Occipital lobe (tissue), 1 donor: ENCODE measurements at regions not wholly inside any gene's neighbourhood (a gene's known extent, or its start where the extent isn't known, plus 50 kb on each side); places are given as distances from the start of the nearest gene placed in this dataset.
"Not testable (repeated sequence)": the region's sequence is repeated elsewhere in the genome, so short reads cannot be mapped to it uniquely, and the experiment has no call there.

ENCODE experiments used
- DNase-seq: peaks from one replicate; lab custom pipeline; 2025; lab: John Stamatoyannopoulos, UW

DNA sequence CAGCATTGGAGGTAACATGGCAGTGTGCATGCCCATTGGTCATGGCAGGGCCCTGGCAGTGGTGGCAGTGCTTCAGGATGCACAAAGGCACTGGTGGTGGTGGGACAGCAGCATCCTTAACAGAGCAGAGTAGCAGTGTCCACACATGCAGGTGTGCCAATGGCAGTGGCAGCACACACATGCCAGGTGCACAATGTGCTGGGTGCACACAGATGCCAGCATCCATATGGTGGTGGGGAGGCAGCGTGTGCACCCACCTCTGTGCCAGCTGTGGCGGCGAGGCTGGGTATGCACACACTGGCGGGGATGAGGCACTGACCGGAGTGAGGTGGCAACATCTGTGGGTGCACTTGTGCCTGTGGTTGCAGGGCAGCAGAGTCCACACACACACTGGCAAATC, 150.6 kb downstream of the SI start:
- DNase-seq: no peak

GRCh38 chr3:164918905-164919304, 159.4 kb downstream of the SI start:
- DNase-seq: no peak

DNA sequence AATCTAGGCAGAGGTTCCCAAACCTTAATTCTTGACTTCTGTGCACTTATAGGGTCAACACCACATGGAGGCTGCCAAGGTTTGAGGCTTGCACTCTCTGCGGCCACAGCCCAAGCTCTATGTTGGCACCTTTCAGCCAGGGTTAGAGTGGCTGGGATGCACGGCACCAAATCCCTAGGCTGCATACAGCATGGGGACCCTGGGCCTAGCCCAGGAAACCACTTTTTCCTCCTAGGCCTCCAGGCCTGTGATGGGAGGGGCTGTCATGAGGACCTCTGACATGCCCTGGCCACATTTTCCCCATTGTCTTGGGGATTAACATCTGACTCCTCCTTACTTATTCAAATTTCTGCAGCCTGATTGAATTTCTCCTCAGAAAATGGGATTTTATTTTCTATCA, 165.4 kb downstream of the SI start:
- no peak for DNase-seq

- DNase-seq: no peak
Observed at GRCh38 chr3:164903820-164904451, 174.4 kb downstream of the SI start.

DNA sequence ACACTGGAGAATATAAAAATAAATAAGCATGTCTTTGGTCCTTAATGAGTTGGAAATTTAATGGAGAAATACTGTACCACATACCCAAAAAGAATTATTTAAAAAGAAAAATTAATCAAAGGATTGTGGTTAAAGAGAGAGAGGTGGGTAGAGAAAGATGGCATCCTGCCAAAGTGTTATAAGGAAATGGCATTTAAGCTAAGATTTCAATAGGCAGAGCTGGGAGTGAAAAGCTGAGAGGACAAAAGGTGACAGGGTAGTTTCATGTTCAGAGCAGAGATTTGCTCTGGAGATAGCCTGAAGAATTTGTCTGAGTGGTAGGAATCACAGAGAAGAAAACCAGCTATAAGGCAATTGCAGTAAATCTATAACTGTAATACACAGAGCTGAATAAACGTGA, 181.0 kb downstream of the SI start:
- DNase-seq: no peak

DNA sequence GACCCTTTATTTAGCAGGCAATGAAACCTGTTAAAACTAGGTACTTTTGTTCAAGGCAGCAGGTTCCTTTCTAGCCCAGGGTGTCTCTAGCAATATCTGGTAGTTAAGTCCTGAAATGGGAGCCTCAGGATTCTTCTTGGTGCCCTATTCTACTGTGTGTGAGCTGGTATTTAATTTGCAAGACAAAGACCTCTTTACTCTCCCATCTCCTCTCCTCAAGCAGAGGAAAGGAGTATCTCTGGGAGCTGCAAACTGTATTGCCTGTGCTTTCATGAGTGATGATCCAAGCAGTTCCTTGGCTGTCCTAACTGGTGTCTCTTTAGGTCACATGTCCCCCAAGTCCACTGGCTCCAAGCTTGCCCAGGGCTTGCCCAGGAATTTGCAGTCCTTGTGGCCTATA, 188.2 kb downstream of the SI start:
- no peak for DNase-seq

DNA sequence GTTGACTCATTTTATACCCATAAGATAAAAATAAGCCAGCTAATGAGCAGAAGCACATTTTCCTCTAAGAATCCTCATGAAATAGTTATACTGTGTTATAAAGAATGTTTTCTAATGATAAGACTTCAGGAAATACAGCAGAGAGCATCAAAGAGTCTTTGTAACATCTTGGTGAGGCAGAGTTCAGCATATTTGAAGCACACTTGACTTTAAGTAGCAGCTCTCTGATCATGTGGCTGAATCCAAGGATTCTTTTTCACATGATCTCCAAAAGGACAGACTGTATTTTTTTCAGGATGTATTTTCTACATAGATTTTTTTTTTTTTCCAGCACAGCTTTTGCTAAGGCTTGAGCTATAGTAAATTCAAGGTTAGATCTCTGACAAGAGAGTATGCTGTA, 195.1 kb downstream of the SI start:
- DNase-seq: no peak

GRCh38 chr3:164879201-164879600, 199.1 kb downstream of the SI start:
- DNase-seq: peak; percentile 3

DNA sequence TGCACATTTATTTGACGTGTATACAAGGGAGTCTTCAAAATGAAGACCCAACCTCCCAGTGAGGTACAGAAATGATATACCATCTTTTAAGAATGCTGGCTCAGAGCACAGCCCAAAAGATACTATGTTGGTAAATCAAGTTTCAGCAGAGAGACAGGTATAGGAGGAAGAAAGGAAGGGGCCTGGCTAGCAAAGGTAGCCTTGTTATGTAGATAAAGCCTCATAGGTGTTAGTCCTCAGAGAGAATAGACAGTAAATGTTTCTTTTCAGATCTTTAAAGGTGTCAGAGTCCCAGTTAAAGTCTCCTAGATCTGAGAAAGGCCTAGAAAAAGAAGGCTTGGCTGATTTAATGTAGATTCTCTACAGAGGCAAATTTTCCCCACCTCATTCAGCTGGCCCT, 213.8 kb downstream of the SI start:
- no peak for DNase-seq

DNA sequence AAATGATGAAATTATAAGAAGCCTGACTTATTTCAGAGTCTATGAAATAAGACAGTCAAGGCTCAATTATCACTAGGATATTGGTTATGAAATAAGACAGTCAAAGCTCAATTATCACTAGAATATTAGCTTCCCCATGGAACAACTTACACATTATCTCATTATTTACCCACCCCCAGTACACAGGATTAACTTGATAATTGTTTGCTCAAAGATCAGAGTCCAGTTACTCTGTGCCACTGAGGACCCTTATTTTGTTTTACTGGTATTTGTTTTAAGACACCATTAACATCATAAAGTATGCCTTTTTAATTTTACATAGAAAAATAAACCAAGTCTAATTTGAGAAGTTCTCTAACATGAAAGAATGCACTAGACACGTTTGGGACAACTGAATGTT, 225.4 kb downstream of the SI start:
- no peak for DNase-seq

DNA sequence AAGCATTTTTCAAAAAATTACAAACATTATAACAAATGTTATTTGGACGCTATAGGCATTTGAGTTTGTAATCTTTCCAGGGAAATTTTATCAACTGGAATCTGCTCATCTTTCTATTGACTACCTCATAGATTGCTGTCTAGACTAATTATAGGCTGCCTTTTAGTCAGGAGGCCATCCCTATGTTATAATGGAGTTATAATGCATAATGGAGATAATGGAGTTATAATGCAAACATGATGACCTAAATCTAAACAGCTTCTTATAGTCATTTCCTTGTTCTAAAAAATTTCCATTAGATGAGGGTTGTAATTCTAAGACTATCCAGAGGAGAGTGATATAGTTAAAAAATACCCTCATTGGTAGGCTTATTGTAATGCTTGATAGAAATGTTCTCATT, 226.4 kb downstream of the SI start:
- DNase-seq: no peak

- DNase-seq: no peak
Observed at GRCh38 chr3:164851204-164851603, 227.1 kb downstream of the SI start.

DNA sequence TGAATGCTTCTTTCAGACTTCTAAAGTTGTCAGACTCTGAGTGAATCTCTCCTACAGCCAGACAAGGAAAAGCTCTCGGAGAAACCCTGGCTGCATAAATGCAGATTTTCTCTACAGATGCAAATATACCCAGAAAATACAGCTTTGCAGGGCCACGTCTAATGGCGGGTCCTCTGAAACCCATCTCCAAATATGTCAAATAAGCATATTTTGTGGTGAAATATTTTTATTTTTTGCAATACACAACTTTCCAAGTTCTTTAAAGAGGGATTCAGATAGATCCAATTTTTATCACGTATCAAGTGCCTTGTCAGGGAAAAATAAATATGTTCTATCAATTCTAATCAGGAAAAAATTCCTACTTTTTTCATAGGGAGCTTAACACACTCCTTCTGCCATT, 229.4 kb downstream of the SI start:
- DNase-seq: no peak

- DNase-seq: no peak
Observed at GRCh38 chr3:164845739-164846138, 232.6 kb downstream of the SI start.

DNA sequence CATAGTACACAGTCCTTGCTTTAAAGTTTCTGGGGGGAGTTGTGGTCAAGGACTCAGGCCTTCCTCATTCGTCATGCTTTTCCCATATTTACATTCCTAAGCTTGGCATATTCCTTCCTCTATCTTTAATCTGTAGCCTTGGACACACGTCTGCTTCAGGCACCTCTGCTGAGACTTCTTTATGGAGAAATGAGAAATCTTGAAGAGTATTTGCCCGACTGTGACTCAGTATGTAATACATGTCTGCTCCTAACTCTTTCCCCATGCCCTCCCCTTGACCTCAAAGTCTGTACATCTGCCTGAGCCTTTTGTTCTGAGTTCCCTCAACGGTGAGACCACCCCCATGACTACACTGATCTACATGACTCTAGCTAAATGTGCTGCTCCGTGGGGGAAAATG, 246.1 kb downstream of the SI start:
- DNase-seq: no peak

DNA sequence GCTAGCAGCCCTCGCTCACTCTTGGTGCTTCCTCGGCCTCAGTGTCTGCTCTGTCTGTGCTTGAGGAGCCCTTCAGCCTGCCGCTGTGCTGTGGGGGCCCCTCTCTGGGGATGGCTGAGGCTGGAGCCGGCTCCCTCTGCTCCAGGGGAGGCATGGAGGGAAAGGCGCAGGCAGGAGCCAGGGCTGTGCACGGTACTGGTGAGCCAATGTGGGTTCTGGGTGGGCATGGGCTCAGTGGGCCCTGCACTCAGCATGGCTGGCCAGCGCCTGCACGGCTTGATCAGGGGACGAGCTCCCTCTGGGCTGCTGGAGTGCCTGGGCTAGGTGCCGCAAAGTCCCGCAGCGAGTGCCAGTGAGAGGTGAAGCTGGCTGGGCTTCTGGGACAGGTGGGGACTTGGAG, 260.0 kb downstream of the SI start:
- no peak for DNase-seq

DNA sequence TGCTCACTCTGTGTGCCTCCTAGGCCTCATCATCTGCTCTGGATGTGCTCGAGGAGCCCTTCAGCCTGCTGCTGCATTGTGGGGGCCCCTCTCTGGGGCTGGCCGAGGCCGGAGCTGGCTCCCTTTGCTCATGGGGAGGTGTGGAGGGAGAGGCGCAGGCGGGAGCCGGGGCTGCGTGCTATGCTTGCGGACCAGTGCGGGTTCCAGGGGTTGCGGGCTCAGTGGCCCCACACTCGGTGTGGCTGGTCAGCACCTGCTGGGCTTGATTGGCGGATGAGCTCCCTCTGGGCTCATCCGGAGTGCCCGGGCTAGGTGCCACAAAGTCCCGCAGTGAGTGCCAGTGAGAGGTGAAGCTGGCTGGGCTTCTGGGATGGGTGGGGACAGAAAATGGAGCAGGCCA, 264.2 kb downstream of the SI start:
- no peak for DNase-seq

DNA sequence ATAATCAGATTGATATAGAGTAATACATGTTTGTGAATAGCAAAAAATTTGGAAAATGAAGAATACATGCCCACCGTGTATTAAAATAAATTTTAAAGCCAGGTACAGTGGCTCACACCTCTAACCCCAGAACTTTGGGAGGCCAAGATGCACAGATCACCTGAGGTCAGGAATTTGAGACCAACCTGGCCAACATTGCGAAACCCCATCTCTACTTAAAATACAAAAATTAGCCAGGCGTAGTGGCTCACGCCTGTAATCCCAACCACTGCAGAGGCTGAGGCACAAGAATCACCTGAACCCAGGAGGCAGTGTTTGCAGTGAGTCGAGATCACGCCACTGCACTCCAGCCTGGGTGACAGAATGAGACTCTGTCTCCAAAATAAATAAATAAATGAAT, 266.3 kb downstream of the SI start:
- no peak for DNase-seq

GRCh38 chr3:164806188-164806587, 272.1 kb downstream of the SI start:
- DNase-seq: no peak

- DNase-seq: no peak
Observed at GRCh38 chr3:164794099-164794498, 284.2 kb downstream of the SI start.

GRCh38 chr3:164791263-164791662, 287.0 kb downstream of the SI start:
- no peak for DNase-seq

GRCh38 chr3:164784407-164784806, 293.9 kb downstream of the SI start:
- DNase-seq: not testable (repeated sequence)

DNA sequence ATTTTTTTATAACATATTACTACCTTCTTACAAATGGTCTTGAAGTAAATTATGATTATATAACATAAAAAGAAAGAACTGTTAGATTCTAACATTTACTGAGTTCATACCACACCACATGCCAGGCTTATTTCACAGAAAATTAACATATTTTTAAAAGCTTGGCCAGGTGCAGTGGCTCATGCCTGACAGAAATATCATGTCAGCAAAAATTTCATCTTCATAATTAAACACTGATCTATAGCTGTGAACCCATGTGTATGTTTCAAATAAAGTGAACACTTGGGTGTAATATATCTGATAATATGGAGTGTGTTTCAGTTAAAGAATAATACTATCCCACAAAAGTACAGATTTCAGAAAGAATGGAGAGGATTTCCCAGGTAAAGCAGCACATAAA, 296.5 kb downstream of the SI start:
- DNase-seq: no peak

GRCh38 chr3:164779816-164780215, 298.5 kb downstream of the SI start:
- no peak for DNase-seq
